Heart left ventricle (tissue), 13 donors: ENCODE measurements at regions not wholly inside any gene's neighbourhood (a gene's known extent, or its start where the extent isn't known, plus 50 kb on each side); places are given as distances from the start of the nearest gene placed in this dataset.

Experiments used
- CTCF ChIP-seq, 12 donors: fragments of 200-600 bp; sonication (generic) in 4 of 12; IDR thresholded peaks; one replicate each; pipeline versions ENCODE4 v1.5.0 to v1.8.0; 2018 to 2022; ENCODE audit warnings: antibody characterized with exemption in 12 of 12, mild to moderate bottlenecking in 5 of 12
- POLR2A ChIP-seq, 2 donors: fragments of 450-650 bp; IDR thresholded peaks; one replicate each; pipeline ENCODE4 v1.6.1; 2017; ENCODE audit warnings: antibody characterized with exemption in 2 of 2, mild to moderate bottlenecking in 2 of 2, moderate library complexity in 2 of 2
- donor health status: ischemic (EF 13 %, LVEDD 7.1; RV severe dilation, severe dysfunction).
- donor health status: DM: no; HTN: yes; CAD: no.
- donor health status: DM: no; HTN: no; CAD: no.
- donor health status: ischemic (EF 25% LVEDD 6.9; RV normal size, moderate dysfunction).
- donor health status: ischemic (EF 25% LVEDD 5.7; RV mildly dilated, moderate dysfunction).
- donor health status: ischemic (EF 35%, LVEDD 5.7; RV mildly dilated, moderate dysfunction).
- donor health status: nonischemic (EF 11% LVEDD 7.7; RV severe dilation, severe dysfunction).
- donor health status: DM: yes; HTN: yes; CAD: no.
- donor health status: PGD.
- donor health status: ischemic (EF 29% LVEDD 5.4; RV normal size, mild dysfunction).
- donor health status: nonischemic (EF 23%, LVEDD 6.1; RV moderate dilation, normal function).

GRCh38 chr10:88108115-88108610 is 244.7 kb downstream of the PTEN start:
- TF ChIP-seq CTCF (IDR thresholded peaks at IDR 0.05) (no peak), POLR2A (IDR thresholded peaks at IDR 0.05) (no peak)
